ENCODE measurements at regions not wholly inside any gene's neighbourhood (a gene's known extent, or its start where the extent isn't known, plus 50 kb on each side); places are given as distances from the start of the nearest gene placed in this dataset.
A peak's percentile ranks its signal among the peaks of the same experiment; 100 is the strongest.
"Not testable (repeated sequence)": the region's sequence is repeated elsewhere in the genome, so short reads cannot be mapped to it uniquely, and the experiment has no call there.

DNA sequence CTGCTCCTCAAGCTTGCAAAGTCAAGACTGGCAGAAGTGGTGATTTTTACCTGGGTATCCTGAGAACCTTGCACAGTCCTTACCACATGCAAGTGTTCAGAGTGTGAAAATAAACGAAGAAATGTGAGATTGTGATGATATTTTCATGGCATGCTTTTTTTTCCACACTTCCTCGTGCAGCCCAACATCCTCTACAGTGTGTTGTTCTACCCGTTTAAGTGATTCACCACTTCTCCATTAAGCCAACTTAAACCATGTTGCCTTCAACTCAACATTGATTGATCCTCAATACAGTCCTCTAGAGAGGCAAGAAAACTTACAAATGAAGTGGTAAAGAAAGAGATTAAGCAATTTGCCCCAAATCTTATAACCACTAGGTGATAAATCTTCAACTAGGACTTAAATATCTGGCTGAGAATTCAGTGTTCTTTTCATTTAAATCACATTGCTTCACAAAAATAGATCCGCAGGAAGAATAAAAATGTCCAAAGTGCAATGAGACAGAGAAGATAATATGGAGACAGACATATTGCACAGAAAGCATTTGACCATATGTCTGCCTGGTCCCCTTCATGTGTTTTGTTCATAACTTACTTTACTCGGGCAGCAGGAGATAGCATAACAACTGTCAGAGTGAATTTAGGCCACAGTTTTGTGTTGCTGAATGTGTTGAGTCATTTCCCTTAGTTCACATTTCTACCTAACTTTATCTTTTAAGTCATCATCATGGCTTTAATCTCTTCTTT, 75.8 kb upstream of the PARP8 start:
- peak; percentile 2 for DNase-seq

DNA sequence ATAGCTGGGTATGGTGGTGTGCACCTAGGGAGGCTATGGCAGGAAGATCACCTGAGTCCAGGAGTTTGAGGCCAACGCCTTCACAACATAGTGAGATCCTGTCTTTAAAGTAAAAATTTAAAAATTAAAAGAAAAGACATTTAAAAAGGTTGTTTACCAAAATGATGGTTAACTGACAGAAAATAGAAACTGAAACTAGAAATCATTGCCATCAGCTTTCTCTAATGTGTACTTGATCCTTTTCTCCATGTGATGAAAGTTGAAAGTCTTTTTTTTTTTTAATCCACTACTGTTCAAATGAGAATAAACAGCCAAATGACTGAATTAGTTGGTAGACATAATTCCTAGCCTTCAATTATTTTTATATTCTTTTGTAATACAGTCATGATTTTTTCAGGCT, 75.1 kb upstream of the PARP8 start:
- DNase-seq = not testable (repeated sequence)

DNA sequence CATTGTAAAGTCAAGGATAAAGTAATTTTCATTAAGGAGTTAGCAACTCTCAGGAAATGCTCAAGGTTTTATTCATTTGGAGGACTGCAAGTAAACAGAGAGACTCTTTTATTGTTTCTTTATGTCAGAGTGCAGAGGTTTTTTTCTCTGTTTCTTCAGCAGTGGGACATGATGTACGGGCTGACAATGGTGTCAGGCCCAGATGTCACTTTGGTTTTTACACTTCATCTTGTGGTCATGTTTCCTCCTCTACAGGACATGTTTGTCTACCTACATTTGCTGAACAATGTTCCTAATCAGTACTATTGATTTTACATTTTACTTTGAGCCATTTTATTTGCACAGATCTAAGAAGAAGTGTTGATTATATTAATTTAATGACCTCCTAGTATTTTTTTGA, 72.8 kb upstream of the PARP8 start:
- no peak for DNase-seq

DNA sequence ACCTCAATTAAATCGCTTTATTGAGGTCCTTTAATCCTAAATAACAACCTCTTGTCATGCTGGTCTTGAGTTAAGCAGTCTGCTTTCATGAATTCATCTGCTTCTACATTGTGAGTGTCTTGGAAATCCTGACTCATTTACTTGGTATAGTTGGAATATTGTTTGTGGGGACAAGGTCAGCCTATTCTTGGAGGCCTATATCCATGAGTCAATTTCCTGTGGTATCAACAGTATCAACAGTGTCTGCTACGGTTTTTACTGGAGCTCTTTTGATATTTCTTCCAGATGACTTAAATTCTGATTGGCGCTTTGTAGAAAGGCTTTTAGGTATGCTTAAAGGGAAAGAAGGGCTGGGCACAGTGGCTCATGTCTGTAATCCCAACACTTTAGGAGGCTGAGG, 71.2 kb upstream of the PARP8 start:
- peak; percentile 83 for DNase-seq

DNA sequence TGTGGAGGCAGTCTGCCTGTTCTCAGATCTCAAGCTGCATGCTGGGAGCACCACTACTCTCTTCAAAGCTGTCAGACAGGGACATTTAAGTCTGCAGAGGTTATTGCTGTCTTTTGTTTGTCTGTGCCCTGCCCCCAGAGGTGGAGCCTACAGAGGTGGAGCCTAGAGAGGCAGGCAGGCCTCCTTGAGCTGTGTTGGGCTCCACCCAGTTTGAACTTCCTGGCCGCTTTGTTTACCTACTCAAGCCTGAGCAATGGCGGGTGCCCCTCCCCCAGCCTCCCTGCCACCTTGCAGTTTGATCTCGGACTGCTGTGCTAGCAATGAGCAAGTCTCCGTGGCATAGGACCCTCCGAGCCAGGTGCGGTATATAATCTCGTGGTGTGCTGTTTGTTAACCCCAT, 64.9 kb upstream of the PARP8 start:
- DNase-seq = not testable (repeated sequence)

- DNase-seq = no peak
These were observed 60.3 kb upstream of the PARP8 start for GRCh38 chr5:50606179-50606578.

DNA sequence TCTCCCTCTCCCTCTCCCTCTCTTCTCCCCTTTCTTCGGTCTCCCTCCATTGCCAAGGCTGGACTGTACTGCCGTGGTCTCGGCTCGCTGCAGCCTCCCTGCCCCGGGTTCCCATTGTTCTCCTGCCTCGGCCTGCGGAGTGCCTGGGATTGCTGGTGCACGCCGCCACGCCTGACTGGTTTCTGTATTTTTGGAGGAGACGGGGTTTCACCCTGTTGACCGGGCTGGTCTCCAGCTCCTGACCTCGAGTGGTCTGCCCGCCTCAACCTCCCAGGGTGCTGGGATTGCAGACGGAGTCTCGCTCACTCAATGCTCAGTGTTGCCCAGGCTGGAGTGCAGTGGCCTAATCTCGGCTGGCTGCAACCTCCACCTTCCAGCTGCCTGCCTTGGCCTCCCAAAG, 59.0 kb upstream of the PARP8 start:
- DNase-seq = not testable (repeated sequence)

DNA sequence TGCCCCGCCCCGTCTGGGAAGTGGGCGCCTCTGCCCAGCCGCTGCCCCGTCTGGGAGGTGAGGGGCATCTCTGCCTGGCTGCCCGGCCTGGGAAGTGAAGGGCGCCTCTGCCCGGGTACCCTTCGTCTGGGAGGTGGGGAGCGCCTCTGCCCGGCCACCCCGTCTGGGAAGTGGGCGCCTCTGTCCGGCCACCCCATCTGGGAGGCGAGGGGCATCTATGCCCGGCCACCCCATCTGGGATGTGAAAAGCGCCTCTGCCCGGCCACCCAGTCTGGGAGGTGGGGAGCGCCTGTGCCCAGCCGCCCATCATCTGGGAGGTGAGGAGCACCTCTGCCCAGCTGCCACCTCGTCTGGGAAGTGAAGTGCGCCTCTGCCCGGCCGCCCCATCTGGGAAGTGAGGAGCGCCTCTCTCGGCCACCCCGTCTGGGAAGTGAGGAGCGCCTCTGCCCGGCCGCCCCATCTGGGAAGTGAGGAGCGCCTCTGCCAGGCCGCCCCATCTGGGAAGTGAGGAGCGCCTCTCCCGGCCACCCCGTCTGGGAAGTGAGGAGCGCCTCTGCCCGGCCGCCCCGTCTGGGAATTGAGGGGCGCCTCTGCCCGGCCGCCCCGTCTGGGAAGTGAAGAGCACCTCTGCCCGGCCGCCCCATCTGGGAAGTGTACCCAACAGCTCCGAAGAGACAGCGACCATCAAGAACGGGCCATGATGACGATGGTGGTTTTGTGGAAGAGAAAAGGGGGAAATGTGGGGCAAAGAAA, 58.3 kb upstream of the PARP8 start:
- not testable (repeated sequence) for DNase-seq

GRCh38 chr5:50613057-50613456, 53.4 kb upstream of the PARP8 start:
- not testable (repeated sequence) for DNase-seq

All from fibroblast of skin of right biceps (primary cell).